ENCODE measurements at regions not wholly inside any gene's neighbourhood (a gene's known extent, or its start where the extent isn't known, plus 50 kb on each side); places are given as distances from the start of the nearest gene placed in this dataset.

GRCh38 chr7:17516771-17517170 is 218.3 kb downstream of the AHR start:
- TF ChIP-seq GATA2 (IDR thresholded peaks at IDR 0.05; ENCODE audit: low read depth, low read length) (no peak), GATA3 (IDR thresholded peaks at IDR 0.05; ENCODE audit: low read depth, low read length) (no peak)
